GM13976 (cell line): ENCODE measurements at regions not wholly inside any gene's neighbourhood (a gene's known extent, or its start where the extent isn't known, plus 50 kb on each side); places are given as distances from the start of the nearest gene placed in this dataset.
"Not testable (repeated sequence)": the region's sequence is repeated elsewhere in the genome, so short reads cannot be mapped to it uniquely, and the experiment has no call there.

Experiments used
- DNase-seq: peaks from one replicate; pipeline ENCODE4 v3.0.0; 2012; ENCODE audit warnings: low spot score
- CTCF ChIP-seq: IDR thresholded peaks from 2 replicates; pipeline ENCODE4 v1.5.1; 2012; ENCODE audit warnings: borderline replicate concordance, mild to moderate bottlenecking; ENCODE audit not compliant: insufficient read depth; ENCODE audit errors: extremely low read depth, missing control alignments, control extremely low read depth
- in situ Hi-C: fragments of 300-500 bp; cut with MboI; formaldehyde crosslinking; loops from one replicate; pipeline ENCODE4 v1.12.0; 2022; ENCODE audit warnings: low sequenced_read_pairs, mixed read lengths, inconsistent platforms; ENCODE audit not compliant: unreplicated experiment

- DNase-seq, result no peak
- no peak for TF ChIP-seq CTCF
- in situ Hi-C loops, result no loop called here
Measured at GRCh38 chr4:179372242-179372641, 1930.0 kb upstream of the AGA start.

- DNase-seq, result no peak
- TF ChIP-seq CTCF, result no peak
- in situ Hi-C loops, result no loop called here
Measured at GRCh38 chr4:179372746-179373145, 1930.5 kb upstream of the AGA start.

GRCh38 chr4:179378847-179379246 lies 1936.6 kb upstream of the AGA start:
- DNase-seq, in situ Hi-C loops: not testable (repeated sequence)

- no peak for DNase-seq
- no peak for TF ChIP-seq CTCF
- in situ Hi-C loops, result no loop called here
Measured at GRCh38 chr4:179392787-179393186, 1950.5 kb upstream of the AGA start.

- in situ Hi-C loops, result no loop called here
- TF ChIP-seq CTCF, result no peak
Measured at GRCh38 chr4:179398414-179398813, 1956.2 kb upstream of the AGA start.

GRCh38 chr4:179399054-179399782 lies 1957.0 kb upstream of the AGA start:
- in situ Hi-C loops, result no loop called here
- no peak for TF ChIP-seq CTCF
- DNase-seq, result no peak

More at GRCh38 chr4:179398414-179398813, 1956.2 kb upstream of the AGA start:
- DNase-seq, result no peak

- no peak for DNase-seq
- no peak for TF ChIP-seq CTCF
- in situ Hi-C loops, result no loop called here
Measured at GRCh38 chr4:179415037-179415846, 1973.0 kb upstream of the AGA start.
